SK-N-SH treated with all-trans-retinoic acid at 6 μM for 48 hours (cell line): ENCODE measurements at regions not wholly inside any gene's neighbourhood (a gene's known extent, or its start where the extent isn't known, plus 50 kb on each side); places are given as distances from the start of the nearest gene placed in this dataset.
"Not testable (repeated sequence)": the region's sequence is repeated elsewhere in the genome, so short reads cannot be mapped to it uniquely, and the experiment has no call there.

Experiments used
- ATAC-seq: fragments of 200-7000 bp; cut with Tn5 transposase; 3 replicates; pipeline ENCODE4 v1.9.1; 2020; ENCODE audit warnings: mild to moderate bottlenecking, moderate library complexity
- ARNTL ChIP-seq: fragments of 450-650 bp; formaldehyde crosslinking; IDR thresholded peaks from 2 replicates; pipeline ENCODE4 v1.5.0; 2020; ENCODE audit warnings: low read depth, mild to moderate bottlenecking, moderate library complexity, borderline replicate concordance
- BACH2 ChIP-seq: fragments of 250-450 bp; sonication (Bioruptor Pico); IDR thresholded peaks from 2 replicates; pipeline ENCODE4 v1.9.0; 2021; ENCODE audit warnings: mild to moderate bottlenecking, borderline replicate concordance
- CSDC2 ChIP-seq: fragments of 250-450 bp; sonication (Bioruptor Pico); IDR thresholded peaks from 2 replicates; pipeline ENCODE4 v1.5.0; 2020; ENCODE audit warnings: mild to moderate bottlenecking, moderate library complexity
- CSRNP3 ChIP-seq: fragments of 250-450 bp; sonication (Bioruptor Pico); IDR thresholded peaks from 2 replicates; pipeline ENCODE4 v1.5.1; 2021; ENCODE audit warnings: mild to moderate bottlenecking, moderate library complexity
- ESRRG ChIP-seq: fragments of 250-450 bp; sonication (Bioruptor Pico); IDR thresholded peaks from 2 replicates; pipeline ENCODE4 v1.6.1; 2021; ENCODE audit warnings: mild to moderate bottlenecking
- ISL1 ChIP-seq: fragments of 250-450 bp; sonication (Bioruptor Pico); IDR thresholded peaks from 2 replicates; pipeline ENCODE4 v2.1.2; 2022; ENCODE audit warnings: mild to moderate bottlenecking, moderate library complexity
- OSR1 ChIP-seq: fragments of 250-450 bp; sonication (Bioruptor Pico); IDR thresholded peaks from 2 replicates; pipeline ENCODE4 v1.8.0; 2022; ENCODE audit warnings: moderate library complexity, mild to moderate bottlenecking, inconsistent platforms
- PATZ1 ChIP-seq: fragments of 250-450 bp; sonication (Bioruptor Pico); IDR thresholded peaks from 2 replicates; pipeline ENCODE4 v1.8.0; 2020; ENCODE audit warnings: mild to moderate bottlenecking, moderate library complexity, borderline replicate concordance
- PPARA ChIP-seq: fragments of 250-450 bp; sonication (Bioruptor Pico); IDR thresholded peaks from 2 replicates; pipeline ENCODE4 v1.5.0; 2020; ENCODE audit warnings: mild to moderate bottlenecking, borderline replicate concordance
- SNAI2 ChIP-seq: fragments of 250-450 bp; sonication (Bioruptor Pico); IDR thresholded peaks from 2 replicates; pipeline ENCODE4 v1.5.0; 2020; ENCODE audit warnings: mild to moderate bottlenecking, moderate library complexity
- TCF4 ChIP-seq: fragments of 250-450 bp; sonication (Bioruptor Pico); IDR thresholded peaks from 2 replicates; pipeline ENCODE4 v1.8.0; 2021; ENCODE audit warnings: mild to moderate bottlenecking, moderate library complexity, borderline replicate concordance
- TOX ChIP-seq: fragments of 250-450 bp; sonication (Bioruptor Pico); IDR thresholded peaks from 2 replicates; pipeline ENCODE4 v1.8.0; 2021; ENCODE audit warnings: mild to moderate bottlenecking, moderate library complexity, borderline replicate concordance
- ZC3H10 ChIP-seq: fragments of 250-450 bp; sonication (Bioruptor Pico); IDR thresholded peaks from 2 replicates; pipeline ENCODE4 v1.5.1; 2021; ENCODE audit warnings: mild to moderate bottlenecking, moderate library complexity
- ZFP3 ChIP-seq: fragments of 250-450 bp; sonication (Bioruptor Pico); IDR thresholded peaks from 2 replicates; pipeline ENCODE4 v1.5.0; 2020; ENCODE audit warnings: mild to moderate bottlenecking, moderate library complexity
- ZNF565 ChIP-seq: fragments of 450-650 bp; formaldehyde crosslinking; conservative IDR thresholded peaks from 2 replicates; pipeline ENCODE4 v1.5.0; 2020; ENCODE audit warnings: low read depth, mild to moderate bottlenecking, moderate library complexity
- ZNF70 ChIP-seq: fragments of 450-650 bp; formaldehyde crosslinking; IDR thresholded peaks from 2 replicates; pipeline ENCODE4 v1.5.0; 2020; ENCODE audit warnings: mild to moderate bottlenecking, moderate library complexity
- ZNF8 ChIP-seq: fragments of 450-650 bp; formaldehyde crosslinking; IDR thresholded peaks from 2 replicates; pipeline ENCODE4 v1.5.0; 2020; ENCODE audit warnings: mild to moderate bottlenecking, moderate library complexity
- TF ChIP-seq, protein P1 (sequence below): fragments of 250-450 bp; sonication (Bioruptor Pico); IDR thresholded peaks from 2 replicates; pipeline ENCODE4 v1.5.0; 2020; ENCODE audit warnings: mild to moderate bottlenecking, moderate library complexity
- TF ChIP-seq, protein P2 (sequence below): fragments of 250-450 bp; sonication (Bioruptor Pico); IDR thresholded peaks from 2 replicates; pipeline ENCODE4 v1.5.1; 2020; ENCODE audit warnings: low read depth, mild to moderate bottlenecking, moderate library complexity
- TF ChIP-seq, protein P3 (sequence below): fragments of 250-450 bp; sonication (Bioruptor Pico); IDR thresholded peaks from 2 replicates; pipeline ENCODE4 v1.8.0; 2021; ENCODE audit warnings: low read depth, mild to moderate bottlenecking, moderate library complexity, borderline replicate concordance

DNA sequence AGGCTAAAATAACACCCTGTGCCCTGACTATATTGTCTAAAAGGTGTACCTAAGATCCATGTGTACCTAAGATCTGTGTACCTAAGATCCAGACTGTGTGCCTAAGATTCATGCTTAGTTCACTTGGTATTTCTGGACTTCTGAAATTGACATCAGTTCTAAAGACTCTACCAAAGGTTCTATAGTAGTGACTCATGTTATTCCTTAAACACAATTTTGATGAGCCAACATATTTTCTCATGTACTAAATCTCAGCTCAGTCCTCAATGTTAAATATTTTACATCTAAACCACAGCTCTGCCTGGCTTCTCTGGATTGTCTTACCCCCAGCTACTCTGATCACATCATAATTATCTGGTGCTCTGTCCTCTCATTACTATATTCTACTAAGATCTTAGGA, 802.3 kb upstream of the SORCS1 start (continued):
- TF ChIP-seq, protein P1, sequence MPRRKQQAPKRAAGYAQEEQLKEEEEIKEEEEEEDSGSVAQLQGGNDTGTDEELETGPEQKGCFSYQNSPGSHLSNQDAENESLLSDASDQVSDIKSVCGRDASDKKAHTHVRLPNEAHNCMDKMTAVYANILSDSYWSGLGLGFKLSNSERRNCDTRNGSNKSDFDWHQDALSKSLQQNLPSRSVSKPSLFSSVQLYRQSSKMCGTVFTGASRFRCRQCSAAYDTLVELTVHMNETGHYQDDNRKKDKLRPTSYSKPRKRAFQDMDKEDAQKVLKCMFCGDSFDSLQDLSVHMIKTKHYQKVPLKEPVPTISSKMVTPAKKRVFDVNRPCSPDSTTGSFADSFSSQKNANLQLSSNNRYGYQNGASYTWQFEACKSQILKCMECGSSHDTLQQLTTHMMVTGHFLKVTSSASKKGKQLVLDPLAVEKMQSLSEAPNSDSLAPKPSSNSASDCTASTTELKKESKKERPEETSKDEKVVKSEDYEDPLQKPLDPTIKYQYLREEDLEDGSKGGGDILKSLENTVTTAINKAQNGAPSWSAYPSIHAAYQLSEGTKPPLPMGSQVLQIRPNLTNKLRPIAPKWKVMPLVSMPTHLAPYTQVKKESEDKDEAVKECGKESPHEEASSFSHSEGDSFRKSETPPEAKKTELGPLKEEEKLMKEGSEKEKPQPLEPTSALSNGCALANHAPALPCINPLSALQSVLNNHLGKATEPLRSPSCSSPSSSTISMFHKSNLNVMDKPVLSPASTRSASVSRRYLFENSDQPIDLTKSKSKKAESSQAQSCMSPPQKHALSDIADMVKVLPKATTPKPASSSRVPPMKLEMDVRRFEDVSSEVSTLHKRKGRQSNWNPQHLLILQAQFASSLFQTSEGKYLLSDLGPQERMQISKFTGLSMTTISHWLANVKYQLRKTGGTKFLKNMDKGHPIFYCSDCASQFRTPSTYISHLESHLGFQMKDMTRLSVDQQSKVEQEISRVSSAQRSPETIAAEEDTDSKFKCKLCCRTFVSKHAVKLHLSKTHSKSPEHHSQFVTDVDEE (CRISPR knock-in tag): no peak
- no peak for TF ChIP-seq ZNF8 (CRISPR knock-in tag)

DNA sequence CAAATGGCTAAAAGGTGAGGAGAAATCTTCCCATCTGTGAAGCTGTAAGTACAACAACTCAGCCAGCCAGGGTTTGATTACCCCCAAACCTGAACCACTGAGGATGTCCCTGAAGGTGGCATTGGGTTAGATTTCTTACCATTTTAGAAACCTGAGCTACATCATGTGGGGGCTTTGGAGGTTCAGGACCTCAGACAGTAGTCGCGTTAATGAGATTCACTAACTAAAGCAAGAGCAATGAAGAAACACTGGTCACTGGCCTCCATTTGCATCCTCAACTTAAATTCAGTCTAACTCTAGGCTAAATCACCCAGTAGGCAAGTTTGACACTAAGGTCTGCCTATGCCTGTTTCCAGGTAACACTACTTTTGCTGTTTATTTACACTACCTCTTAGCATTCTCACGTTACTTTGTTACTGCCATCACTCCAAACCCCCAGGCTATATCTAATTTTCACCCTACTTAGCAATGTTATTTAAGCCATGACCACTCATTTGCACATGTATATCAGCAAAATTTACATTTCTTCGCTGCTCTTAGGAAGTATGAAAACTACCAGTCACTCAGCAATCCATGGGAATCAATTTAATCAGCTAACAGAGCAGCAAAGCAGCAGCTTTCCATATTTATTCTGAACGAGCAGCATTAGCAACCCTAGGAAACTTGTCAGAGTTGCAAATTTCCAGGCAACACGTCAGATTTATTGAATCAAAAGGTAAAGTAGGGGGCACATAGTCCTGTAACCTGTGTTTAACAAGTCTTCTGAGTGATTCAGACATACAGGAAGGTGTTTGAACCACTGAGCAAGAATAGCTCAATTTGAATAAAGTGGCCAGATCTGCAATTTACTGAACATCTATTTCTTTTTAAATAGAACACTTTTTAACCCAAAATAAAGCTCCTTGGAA, 788.4 kb upstream of the SORCS1 start:
- no peak for TF ChIP-seq BACH2
- TF ChIP-seq ZFP3 (CRISPR knock-in tag): no peak
- no peak for TF ChIP-seq OSR1
- TF ChIP-seq ZNF565 (CRISPR knock-in tag): no peak
- no peak for TF ChIP-seq ISL1
- no peak for TF ChIP-seq SNAI2 (CRISPR knock-in tag)
- no peak for TF ChIP-seq ZNF70 (CRISPR knock-in tag)
- TF ChIP-seq TOX (CRISPR knock-in tag): no peak
- no peak for TF ChIP-seq ZNF8 (CRISPR knock-in tag)
- TF ChIP-seq ARNTL (CRISPR knock-in tag): no peak
- no peak for TF ChIP-seq ZC3H10
- TF ChIP-seq PPARA: no peak
- no peak for TF ChIP-seq CSDC2
- TF ChIP-seq, protein P2, sequence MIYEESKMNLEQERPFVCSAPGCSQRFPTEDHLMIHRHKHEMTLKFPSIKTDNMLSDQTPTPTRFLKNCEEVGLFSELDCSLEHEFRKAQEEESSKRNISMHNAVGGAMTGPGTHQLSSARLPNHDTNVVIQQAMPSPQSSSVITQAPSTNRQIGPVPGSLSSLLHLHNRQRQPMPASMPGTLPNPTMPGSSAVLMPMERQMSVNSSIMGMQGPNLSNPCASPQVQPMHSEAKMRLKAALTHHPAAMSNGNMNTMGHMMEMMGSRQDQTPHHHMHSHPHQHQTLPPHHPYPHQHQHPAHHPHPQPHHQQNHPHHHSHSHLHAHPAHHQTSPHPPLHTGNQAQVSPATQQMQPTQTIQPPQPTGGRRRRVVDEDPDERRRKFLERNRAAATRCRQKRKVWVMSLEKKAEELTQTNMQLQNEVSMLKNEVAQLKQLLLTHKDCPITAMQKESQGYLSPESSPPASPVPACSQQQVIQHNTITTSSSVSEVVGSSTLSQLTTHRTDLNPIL (CRISPR knock-in tag): no peak
- no peak for TF ChIP-seq ESRRG (CRISPR knock-in tag)
- no peak for TF ChIP-seq PATZ1 (CRISPR knock-in tag)
- TF ChIP-seq, all 23 proteins: peak for 0
- ATAC-seq: no peak

GRCh38 chr10:107950411-107951062, 786.0 kb upstream of the SORCS1 start:
- not testable (repeated sequence) for ATAC-seq

DNA sequence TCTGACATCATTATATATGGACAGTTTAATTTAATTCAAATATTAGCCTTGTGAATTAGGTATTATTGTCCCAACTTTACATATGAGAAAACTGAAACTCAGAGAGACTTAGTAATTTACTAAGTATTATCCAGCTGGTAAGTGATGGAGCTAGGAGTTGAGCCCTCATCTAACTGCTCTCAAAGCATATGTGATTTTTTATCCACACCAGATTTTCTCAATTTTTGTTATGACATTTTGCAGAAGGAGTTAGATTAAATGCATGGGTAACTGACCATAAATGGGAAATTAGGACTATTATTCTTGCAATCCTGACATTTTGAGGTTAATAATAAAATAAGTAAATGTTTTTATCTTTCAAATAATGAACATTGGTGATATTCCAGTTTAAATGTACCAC, 778.3 kb upstream of the SORCS1 start:
- no peak for ATAC-seq
- no peak for TF ChIP-seq TCF4 (CRISPR knock-in tag)
- TF ChIP-seq, protein P2 (CRISPR knock-in tag): no peak
- no peak for TF ChIP-seq CSRNP3 (CRISPR knock-in tag)
- no peak for TF ChIP-seq ZC3H10
- TF ChIP-seq PATZ1 (CRISPR knock-in tag): no peak
- TF ChIP-seq ZNF70 (CRISPR knock-in tag): no peak
- TF ChIP-seq BACH2: no peak
- TF ChIP-seq SNAI2 (CRISPR knock-in tag): no peak
- TF ChIP-seq OSR1: no peak
- TF ChIP-seq, protein P3, sequence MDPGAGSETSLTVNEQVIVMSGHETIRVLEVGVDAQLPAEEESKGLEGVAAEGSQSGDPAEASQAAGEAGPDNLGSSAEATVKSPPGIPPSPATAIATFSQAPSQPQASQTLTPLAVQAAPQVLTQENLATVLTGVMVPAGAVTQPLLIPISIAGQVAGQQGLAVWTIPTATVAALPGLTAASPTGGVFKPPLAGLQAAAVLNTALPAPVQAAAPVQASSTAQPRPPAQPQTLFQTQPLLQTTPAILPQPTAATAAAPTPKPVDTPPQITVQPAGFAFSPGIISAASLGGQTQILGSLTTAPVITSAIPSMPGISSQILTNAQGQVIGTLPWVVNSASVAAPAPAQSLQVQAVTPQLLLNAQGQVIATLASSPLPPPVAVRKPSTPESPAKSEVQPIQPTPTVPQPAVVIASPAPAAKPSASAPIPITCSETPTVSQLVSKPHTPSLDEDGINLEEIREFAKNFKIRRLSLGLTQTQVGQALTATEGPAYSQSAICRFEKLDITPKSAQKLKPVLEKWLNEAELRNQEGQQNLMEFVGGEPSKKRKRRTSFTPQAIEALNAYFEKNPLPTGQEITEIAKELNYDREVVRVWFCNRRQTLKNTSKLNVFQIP (CRISPR knock-in tag): no peak
- TF ChIP-seq ESRRG (CRISPR knock-in tag): no peak
- no peak for TF ChIP-seq ZNF565 (CRISPR knock-in tag)
- TF ChIP-seq ZNF8 (CRISPR knock-in tag): no peak
- TF ChIP-seq ARNTL (CRISPR knock-in tag): no peak
- TF ChIP-seq ZFP3 (CRISPR knock-in tag): no peak
- no peak for TF ChIP-seq ISL1
- TF ChIP-seq TOX (CRISPR knock-in tag): no peak
